Suprapubic skin (tissue), 4 donors: ENCODE measurements at regions not wholly inside any gene's neighbourhood (a gene's known extent, or its start where the extent isn't known, plus 50 kb on each side); places are given as distances from the start of the nearest gene placed in this dataset.

ENCODE experiments used
- EP300 ChIP-seq: sonication (generic); formaldehyde crosslinking; IDR thresholded peaks from one replicate; pipeline ENCODE4 v1.6.1; 2017; ENCODE audit warnings: antibody characterized with exemption
- POLR2AphosphoS5 ChIP-seq, 3 donors: sonication (generic); formaldehyde crosslinking; IDR thresholded peaks; one replicate each; pipeline ENCODE4 v1.6.1; 2017; ENCODE audit warnings: antibody characterized with exemption in 3 of 3
- TF ChIP-seq, protein P1 (sequence below), 2 donors: fragments of 200-600 bp in 1 of 2; fragments of 450-650 bp in 1 of 2; sonication (generic) in 1 of 2; IDR thresholded peaks; one replicate each; pipeline ENCODE4 v1.5.1; 2016 to 2019; ENCODE audit warnings: antibody characterized with exemption in 2 of 2, mild to moderate bottlenecking in 1 of 2, moderate library complexity in 1 of 2

DNA sequence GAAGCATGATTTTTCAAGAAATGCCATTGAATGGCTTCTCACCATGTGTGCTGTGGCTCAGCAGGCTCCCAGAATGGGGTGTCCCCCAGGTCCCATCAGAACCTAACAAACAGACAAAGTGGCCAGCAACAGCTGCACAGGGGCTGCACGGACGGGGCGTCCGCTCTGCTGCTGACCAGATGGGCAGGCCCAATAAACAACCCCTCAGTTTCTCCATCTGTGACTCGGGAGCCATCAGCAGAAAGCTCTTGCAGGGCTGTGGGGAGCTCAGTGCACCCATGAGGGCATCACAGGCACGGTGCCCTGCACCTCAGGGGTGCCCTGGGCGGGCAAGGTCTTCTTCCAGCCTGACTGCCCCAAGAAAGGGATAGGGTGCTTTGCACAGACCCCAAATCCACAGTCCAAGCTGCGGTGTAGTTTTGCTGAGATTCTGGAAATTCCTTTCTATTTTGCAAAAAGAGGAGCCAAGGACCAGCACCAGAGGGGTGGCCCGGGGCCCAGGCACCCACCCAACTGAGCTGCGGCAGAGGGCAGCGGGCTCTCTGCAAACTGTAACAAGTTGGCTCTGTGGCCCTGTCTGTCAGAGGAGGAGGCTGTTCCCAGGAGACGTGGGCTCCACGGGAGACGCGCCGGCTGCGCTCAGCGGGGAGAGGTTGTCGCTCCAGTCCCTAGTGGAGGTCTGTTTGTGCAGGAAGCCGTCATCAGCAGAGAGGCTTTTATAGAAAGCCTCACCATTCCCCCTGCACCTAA, 138.7 kb upstream of the PPP1R26 start:
- TF ChIP-seq EP300 (no peak), POLR2AphosphoS5 (IDR thresholded peaks at IDR 0.05) (no peak)
- TF ChIP-seq, protein P1, sequence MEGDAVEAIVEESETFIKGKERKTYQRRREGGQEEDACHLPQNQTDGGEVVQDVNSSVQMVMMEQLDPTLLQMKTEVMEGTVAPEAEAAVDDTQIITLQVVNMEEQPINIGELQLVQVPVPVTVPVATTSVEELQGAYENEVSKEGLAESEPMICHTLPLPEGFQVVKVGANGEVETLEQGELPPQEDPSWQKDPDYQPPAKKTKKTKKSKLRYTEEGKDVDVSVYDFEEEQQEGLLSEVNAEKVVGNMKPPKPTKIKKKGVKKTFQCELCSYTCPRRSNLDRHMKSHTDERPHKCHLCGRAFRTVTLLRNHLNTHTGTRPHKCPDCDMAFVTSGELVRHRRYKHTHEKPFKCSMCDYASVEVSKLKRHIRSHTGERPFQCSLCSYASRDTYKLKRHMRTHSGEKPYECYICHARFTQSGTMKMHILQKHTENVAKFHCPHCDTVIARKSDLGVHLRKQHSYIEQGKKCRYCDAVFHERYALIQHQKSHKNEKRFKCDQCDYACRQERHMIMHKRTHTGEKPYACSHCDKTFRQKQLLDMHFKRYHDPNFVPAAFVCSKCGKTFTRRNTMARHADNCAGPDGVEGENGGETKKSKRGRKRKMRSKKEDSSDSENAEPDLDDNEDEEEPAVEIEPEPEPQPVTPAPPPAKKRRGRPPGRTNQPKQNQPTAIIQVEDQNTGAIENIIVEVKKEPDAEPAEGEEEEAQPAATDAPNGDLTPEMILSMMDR (IDR thresholded peaks at IDR 0.05) = no peak
